Transverse colon (tissue), 4 donors: ENCODE measurements at regions not wholly inside any gene's neighbourhood (a gene's known extent, or its start where the extent isn't known, plus 50 kb on each side); places are given as distances from the start of the nearest gene placed in this dataset.

ENCODE experiments used
- CTCF ChIP-seq, 5 experiments: fragments of 200-600 bp in 3 of 5; fragments of 450-650 bp in 2 of 5; sonication (generic) in 3 of 5; IDR thresholded peaks; 1 replicate in 2 of 5; 2 replicates in 3 of 5; pipeline ENCODE4 v1.5.1; 2016 to 2017; ENCODE audit warnings: antibody characterized with exemption in 5 of 5, inconsistent platforms in 3 of 5, mild to moderate bottlenecking in 2 of 5, moderate library complexity in 1 of 5
- EP300 ChIP-seq: sonication (generic); formaldehyde crosslinking; IDR thresholded peaks from one replicate; pipeline ENCODE4 v1.6.1; 2017; ENCODE audit warnings: antibody characterized with exemption, low read depth
- POLR2A ChIP-seq: fragments of 450-650 bp; IDR thresholded peaks from one replicate; pipeline ENCODE4 v1.6.1; 2016; ENCODE audit warnings: antibody characterized with exemption, mild to moderate bottlenecking, moderate library complexity
- POLR2AphosphoS5 ChIP-seq, 3 donors: sonication (generic); formaldehyde crosslinking; IDR thresholded peaks; one replicate each; pipeline ENCODE4 v1.6.1; 2016; ENCODE audit warnings: antibody characterized with exemption in 3 of 3

DNA sequence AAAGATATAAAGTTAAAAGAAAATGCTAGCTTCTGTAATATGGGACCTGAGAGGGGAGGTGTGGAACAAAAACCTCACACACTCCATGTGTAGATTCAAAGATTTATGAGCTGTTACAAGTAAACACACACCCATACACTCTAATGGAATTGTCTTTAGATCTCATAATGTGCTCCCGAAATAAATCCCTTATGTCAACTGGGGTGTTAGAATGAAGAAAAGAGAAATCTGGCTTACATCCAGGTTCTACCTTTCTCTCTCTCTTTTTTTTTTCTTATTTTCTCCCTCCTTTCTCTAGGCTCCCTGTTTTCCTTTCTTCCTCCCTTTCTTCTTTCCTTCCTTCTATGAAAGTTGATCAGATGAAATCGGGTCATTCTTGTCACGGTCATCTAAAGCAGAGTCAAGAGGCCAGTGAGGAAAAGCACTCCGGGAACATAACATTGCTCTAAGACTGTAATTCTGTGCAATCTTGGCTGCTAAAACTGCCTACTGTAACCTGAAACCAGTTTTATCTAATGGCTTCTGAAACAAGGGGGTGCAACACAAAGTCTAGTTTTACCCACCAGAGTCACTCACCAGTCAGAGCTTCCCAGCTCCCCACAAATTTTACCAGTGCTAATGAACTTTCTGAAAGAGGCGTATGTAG, 68.3 kb upstream of the BTBD3 start:
- no peak for TF ChIP-seq CTCF (IDR thresholded peaks at IDR 0.05)
- TF ChIP-seq POLR2A: no peak
- TF ChIP-seq POLR2AphosphoS5 (IDR thresholded peaks at IDR 0.05): no peak
- TF ChIP-seq EP300: no peak
